ENCODE measurements at regions not wholly inside any gene's neighbourhood (a gene's known extent, or its start where the extent isn't known, plus 50 kb on each side); places are given as distances from the start of the nearest gene placed in this dataset.

DNA sequence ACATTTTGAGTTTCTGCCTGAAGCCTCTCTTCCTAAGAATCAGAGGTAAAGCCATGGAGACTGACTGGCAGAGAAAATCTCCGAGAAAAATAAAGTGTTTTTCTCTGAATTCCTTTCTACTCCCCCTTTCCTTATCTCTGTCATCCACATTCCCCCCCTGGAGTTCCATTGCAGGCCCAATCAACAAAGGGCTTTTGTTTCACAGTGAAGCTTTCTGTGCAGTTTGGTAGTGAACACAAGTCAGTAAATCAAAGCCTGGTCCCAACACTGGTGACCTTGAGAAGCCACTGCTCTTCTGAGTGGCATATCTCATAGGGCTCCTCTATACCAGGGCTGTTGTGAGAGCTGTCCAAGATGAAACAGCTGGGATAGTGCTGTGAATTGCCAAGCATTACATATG lies 228.4 kb downstream of the SEC16B start:
- TF ChIP-seq, protein P1, sequence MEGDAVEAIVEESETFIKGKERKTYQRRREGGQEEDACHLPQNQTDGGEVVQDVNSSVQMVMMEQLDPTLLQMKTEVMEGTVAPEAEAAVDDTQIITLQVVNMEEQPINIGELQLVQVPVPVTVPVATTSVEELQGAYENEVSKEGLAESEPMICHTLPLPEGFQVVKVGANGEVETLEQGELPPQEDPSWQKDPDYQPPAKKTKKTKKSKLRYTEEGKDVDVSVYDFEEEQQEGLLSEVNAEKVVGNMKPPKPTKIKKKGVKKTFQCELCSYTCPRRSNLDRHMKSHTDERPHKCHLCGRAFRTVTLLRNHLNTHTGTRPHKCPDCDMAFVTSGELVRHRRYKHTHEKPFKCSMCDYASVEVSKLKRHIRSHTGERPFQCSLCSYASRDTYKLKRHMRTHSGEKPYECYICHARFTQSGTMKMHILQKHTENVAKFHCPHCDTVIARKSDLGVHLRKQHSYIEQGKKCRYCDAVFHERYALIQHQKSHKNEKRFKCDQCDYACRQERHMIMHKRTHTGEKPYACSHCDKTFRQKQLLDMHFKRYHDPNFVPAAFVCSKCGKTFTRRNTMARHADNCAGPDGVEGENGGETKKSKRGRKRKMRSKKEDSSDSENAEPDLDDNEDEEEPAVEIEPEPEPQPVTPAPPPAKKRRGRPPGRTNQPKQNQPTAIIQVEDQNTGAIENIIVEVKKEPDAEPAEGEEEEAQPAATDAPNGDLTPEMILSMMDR (IDR thresholded peaks at IDR 0.05): no peak
- TF ChIP-seq POLR2A (IDR thresholded peaks at IDR 0.05): no peak

Measured in adrenal gland (tissue), 5 donors.